HG02885 (cell line): ENCODE measurements at regions not wholly inside any gene's neighbourhood (a gene's known extent, or its start where the extent isn't known, plus 50 kb on each side); places are given as distances from the start of the nearest gene placed in this dataset.

Experiments
- ATAC-seq: cut with Tn5 transposase; IDR thresholded peaks from one replicate; pipeline ENCODE4 v1.9.1; 2021; ENCODE audit warnings: mild to moderate bottlenecking; ENCODE audit not compliant: unreplicated experiment, poor library complexity

- no peak for ATAC-seq
These were observed 664.1 kb upstream of the CAMK1G start for GRCh38 chr1:208919371-208919770.

- no peak for ATAC-seq
These were observed 662.3 kb upstream of the CAMK1G start for GRCh38 chr1:208921259-208921658.

DNA sequence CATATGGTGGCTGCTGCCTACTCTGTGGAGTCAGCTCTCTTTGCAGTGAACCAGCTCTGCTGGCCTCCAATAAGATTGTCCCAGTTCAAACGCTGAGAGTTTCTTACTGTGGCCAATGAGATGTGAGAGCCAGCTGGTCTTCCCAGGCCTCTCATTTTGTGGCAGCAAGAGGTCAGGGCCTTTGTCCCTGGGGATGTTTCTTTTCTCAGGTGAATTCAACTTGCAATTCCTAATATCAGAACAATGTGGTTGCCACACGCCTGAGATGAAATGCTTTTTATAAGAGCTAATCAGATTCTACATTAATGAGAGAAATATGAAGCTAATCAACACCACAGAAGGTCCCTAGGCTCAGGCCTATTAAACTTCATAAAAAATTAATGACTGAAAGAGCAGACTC lies 660.1 kb upstream of the CAMK1G start:
- ATAC-seq = no peak

DNA sequence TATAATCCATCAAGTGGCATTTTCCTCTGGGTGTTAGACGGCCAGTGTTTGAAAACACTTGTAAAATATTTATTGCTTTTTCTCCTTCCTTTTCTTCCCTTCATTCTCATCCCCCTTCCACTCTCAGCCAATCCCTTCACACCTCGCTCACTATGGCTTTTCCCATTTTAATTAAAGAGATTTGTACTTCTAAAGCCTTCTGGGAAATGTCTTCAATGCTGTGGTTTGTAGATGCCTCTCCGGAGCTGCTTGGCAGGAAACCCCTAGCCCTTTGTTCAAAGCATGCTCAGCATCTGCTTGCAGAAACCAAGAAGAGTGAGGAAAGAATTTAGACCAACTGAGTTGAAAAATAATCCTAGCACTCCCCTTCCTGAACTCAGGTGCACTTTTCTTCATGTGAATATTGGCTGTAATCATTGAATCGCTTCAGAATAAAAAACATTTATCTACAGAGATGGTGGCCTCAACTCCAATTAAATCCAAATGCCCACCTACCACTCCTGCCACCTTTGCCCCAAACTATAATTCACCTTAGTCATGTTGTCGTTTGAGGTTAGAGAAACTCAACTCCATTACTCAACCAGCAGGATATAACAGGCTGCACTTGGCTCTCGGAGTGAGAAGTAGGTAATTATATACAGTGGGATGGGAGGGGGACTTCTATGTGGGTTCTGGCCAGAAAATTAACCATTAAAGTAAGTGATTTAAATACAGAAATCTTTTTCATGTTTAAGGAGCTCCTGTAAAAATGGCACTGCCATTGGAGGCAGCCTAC lies 659.4 kb upstream of the CAMK1G start:
- no peak for ATAC-seq

GRCh38 chr1:208924928-208925327 lies 658.6 kb upstream of the CAMK1G start:
- no peak for ATAC-seq

GRCh38 chr1:208928349-208929010 lies 655.0 kb upstream of the CAMK1G start:
- no peak for ATAC-seq

DNA sequence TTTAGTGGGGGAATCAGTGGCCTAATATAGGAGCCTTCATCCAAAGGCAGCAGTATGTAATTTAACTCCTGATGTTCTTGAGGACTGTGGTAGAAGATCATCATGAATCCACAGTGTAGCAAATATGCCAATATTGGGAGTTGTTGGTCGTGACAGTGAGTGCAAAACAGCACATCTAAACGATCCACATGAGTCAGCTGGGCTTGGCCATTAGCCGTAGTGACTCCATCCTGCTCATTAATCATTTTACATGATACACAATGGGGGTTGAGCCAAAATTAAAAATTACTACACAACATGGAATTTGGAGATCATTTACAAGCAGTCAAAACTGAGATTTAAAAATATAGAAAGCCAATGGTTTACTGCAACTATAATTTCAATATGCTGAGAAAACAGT lies 653.9 kb upstream of the CAMK1G start:
- ATAC-seq = no peak

GRCh38 chr1:208931936-208932335 lies 651.6 kb upstream of the CAMK1G start:
- no peak for ATAC-seq

DNA sequence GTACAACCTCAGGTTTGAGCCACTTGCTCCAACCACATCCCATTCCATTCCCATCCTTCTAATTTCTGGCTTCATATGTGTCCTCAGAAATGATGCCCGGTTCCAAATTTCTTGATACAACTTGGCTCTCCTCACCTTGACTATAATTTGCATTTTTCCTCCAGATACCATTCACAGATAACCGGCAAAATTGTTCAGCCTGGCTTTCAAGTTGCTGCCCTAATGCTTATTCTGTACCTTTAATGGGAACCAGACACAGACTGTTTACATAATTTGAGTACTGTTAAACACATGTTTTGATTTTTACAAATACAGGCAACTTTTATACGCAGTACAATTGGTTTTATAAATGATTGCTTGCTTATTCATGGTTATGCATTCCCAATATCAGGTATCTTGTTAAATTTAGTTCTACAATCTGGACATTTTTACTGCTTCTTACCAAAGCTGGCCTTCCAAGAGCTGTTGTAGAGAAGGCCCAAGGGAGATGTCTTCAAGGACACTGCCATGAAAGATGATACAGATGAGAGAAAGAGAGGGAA lies 649.5 kb upstream of the CAMK1G start:
- ATAC-seq = no peak

- ATAC-seq = no peak
These were observed 648.6 kb upstream of the CAMK1G start for GRCh38 chr1:208934933-208935332.

- ATAC-seq = no peak
These were observed 647.9 kb upstream of the CAMK1G start for GRCh38 chr1:208935517-208936187.

GRCh38 chr1:208939537-208940085 lies 643.9 kb upstream of the CAMK1G start:
- no peak for ATAC-seq

DNA sequence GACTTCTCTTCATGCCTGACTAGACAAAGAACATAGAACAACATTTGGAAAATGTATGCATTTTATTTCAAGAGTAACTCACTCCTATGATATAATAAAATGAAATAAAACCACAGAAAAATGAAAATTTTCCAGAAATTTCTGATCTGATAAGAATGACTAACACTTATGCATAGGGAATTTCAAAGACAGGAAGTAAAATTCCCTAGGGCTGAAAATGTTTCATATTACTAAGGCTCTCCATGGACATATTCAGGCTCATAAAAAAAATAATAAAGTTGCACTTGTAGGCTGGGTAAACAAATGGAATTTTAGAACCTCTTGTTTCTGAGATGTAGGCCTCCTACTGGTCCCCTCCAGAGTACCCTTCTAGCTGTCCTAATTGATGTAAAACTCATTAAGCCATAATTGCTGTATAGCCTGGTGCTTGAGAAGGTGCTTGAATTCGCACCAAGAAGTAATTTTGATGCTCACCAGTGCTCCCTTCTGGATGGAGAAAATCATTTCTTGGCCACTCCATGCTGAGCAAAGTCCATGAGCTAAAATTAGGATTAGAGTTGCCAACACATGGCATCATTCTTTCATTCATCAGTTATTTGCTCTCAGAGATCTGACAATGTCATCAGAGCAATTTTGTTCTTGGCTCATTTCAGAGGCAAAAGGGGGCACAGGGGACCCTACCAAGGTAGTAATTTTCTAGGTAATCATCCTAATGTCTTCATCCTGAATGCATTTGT lies 641.0 kb upstream of the CAMK1G start:
- ATAC-seq = no peak

DNA sequence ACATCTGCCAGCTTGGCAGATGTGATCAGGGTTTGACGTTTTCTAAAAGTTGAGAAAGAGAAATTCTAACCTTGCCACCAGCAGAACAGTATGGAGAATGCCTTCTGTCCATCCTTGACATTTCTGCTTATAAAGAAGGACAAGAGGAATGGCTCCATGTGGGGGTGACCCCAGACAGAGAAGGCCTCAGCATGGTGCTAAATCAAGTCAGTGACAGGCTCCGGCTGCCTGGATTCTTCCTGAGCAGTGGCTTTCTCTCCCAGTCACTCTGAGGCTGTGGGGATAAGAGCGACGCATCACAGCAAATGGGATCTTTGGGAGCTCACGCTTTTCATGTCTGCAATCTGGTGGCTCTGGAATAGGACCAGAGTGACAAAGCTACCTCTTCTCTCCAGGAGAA lies 640.2 kb upstream of the CAMK1G start:
- no peak for ATAC-seq

DNA sequence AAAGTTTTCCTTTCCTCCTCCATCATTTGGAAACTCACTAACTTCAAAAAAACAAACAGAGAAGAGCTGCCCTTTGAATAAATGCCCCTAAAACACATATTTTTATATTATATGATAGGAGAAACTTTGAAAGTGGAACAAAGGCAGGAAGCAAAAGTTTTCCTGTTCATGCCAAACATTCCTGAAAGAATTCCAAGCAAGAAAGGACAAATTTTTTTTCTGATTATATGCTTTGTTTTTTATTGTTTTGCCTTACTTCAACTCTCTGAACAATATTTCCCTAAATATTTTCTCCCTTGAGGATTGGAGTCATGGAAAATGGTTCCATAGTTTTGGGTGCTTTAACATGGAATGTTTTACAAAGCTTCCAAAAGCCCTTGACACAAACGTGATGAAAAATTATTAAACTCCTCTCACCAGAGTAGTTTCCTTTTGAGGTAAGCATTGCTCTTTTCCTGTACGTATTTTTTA lies 638.5 kb upstream of the CAMK1G start:
- no peak for ATAC-seq

DNA sequence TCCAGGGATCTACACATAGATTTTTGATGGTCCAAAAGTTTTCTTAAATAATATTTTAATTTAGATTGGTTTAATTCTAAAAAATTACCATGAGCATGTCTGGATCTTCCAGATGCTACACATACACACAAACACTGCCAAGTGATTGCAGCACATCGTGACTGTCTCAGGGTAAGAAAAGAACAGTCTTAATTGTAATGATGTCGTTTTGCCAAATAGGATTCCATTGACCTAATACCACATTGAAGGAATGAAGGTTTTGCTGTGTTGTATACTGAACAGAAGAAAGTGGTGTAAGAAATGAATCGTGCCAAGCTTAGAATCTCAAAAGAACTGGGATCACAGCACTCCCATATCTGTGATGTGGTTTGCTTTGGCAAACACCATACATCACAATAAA lies 633.3 kb upstream of the CAMK1G start:
- ATAC-seq = no peak

- ATAC-seq = no peak
These were observed 632.4 kb upstream of the CAMK1G start for GRCh38 chr1:208951026-208951525.

DNA sequence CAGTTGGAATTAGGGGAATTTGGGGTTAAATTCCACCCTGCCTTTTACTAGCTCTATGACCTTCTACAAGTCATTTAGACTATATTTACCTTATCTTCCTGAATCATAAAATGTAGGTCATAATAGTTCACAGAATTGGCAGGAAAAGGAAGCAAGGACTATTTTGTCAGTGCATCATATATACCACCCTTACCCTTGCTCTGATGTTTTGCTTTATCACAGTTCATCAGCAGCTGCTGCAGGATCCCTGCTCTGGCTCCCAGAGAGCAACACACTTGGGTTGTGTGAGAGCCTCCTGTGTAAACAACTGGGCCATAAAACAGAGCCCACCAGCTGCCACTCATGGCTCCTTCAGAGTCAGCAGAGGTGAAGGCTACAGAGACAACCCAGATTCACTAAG lies 631.6 kb upstream of the CAMK1G start:
- no peak for ATAC-seq

GRCh38 chr1:208962867-208963266 lies 620.6 kb upstream of the CAMK1G start:
- no peak for ATAC-seq

DNA sequence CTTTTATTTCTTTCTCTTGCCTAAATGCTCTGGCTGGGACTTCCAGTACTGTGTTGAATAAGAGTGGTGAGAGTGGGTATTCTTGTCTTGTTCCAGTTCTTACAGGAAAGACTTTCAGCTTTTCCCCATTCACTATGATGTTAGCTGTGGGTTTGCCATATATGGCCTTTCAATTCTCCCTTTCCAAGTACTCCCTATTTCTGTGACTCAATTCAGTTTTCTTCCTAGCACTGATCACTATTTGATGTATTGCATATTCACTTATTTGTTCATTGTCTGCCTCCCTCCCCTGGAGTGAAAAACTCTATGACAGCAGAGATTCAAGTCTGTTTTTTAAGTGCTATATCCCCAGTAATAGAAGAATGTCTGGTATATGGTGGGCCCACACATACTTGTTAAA lies 618.2 kb upstream of the CAMK1G start:
- ATAC-seq = no peak
